Tibial nerve (tissue), 4 donors: ENCODE measurements at regions not wholly inside any gene's neighbourhood (a gene's known extent, or its start where the extent isn't known, plus 50 kb on each side); places are given as distances from the start of the nearest gene placed in this dataset.
"Not testable (repeated sequence)": the region's sequence is repeated elsewhere in the genome, so short reads cannot be mapped to it uniquely, and the experiment has no call there.

Experiments used
- CTCF ChIP-seq, 5 experiments: fragments of 200-600 bp in 3 of 5; fragments of 450-650 bp in 2 of 5; sonication (generic) in 3 of 5; IDR thresholded peaks; one replicate each; pipeline ENCODE4 v1.5.1; 2016 to 2019; ENCODE audit warnings: antibody characterized with exemption in 5 of 5, mild to moderate bottlenecking in 3 of 5, moderate library complexity in 2 of 5
- EP300 ChIP-seq, 2 donors: sonication (generic); formaldehyde crosslinking; IDR thresholded peaks; one replicate each; pipeline ENCODE4 v1.6.1; 2017; ENCODE audit warnings: antibody characterized with exemption in 2 of 2, mild to moderate bottlenecking in 1 of 2
- POLR2A ChIP-seq, 2 donors: fragments of 450-650 bp; IDR thresholded peaks; one replicate each; pipeline ENCODE4 v1.6.1; 2017; ENCODE audit warnings: antibody characterized with exemption in 2 of 2, mild to moderate bottlenecking in 2 of 2, moderate library complexity in 2 of 2

DNA sequence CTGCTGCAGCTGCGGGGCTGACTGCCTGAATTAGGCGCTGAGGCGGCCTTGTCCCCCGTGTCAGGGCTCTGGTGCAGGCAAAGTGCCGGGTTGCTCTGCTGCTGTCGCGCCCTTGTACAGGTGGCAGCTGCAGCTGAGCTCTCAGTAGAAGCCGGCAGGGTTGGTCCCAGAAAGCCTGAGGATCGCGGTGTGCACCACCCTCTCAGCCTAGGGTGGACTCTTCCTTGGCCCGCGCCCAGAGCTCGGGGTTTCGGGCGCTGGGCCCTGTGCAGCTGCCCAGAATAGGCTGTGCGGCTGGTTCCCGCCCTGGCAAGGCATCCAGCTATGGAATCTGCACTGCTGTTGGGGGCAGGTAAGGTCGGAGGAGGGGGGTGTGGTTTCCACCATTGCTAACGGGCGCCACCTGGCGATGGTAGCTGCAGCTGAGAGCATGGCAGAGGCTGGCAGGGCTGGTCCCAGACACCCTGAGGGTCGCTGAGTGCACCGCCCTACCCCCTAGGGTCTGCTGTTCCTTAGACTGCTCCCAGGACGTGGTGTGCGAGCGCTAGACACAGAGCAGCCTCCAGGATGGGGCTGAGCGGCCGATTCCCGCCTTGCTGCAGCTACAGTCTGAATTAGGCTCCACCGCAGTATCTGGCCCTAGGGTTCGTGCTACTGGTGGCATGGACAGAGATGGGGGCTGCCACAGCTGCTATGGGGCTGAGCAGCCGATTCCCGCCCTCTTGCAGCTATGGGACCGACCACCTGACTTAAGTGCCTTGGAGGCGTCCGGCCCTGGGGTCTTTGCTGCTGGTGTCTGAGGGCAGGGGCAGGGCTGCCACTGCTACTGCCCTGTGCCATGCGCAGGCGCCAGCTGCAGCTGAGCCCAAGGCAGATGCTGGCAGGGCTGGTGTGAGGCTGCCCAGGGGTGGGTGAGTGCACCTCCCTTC lies 145.0 kb downstream of the CCDC74A start:
- TF ChIP-seq POLR2A, EP300 (IDR thresholded peaks at IDR 0.05): not testable (repeated sequence)
- peak; percentile 59 to 74 (median 63) for TF ChIP-seq CTCF (IDR thresholded peaks at IDR 0.05)
